Heart right ventricle (tissue), 16 donors: ENCODE measurements at regions not wholly inside any gene's neighbourhood (a gene's known extent, or its start where the extent isn't known, plus 50 kb on each side); places are given as distances from the start of the nearest gene placed in this dataset.

Experiments
- ATAC-seq, 8 donors: fragments of 200-7000 bp; cut with Tn5 transposase; one replicate each; pipeline ENCODE4 v1.9.1; 2020; ENCODE audit warnings: mild to moderate bottlenecking in 8 of 8, moderate library complexity in 8 of 8, moderate number of reproducible peaks in 1 of 8
- DNase-seq, 2 donors: peaks; one replicate each; pipeline ENCODE4 v3.0.0-alpha.2; 2020
- H3K27ac ChIP-seq, 10 donors: fragments of 200-600 bp; sonication (generic) in 2 of 10; one replicate each; pipeline versions ENCODE4 v1.5.0 to v1.8.0; 2020 to 2022; ENCODE audit warnings: mild to moderate bottlenecking in 3 of 10
- H3K27me3 ChIP-seq, 7 donors: fragments of 200-600 bp; one replicate each; pipeline ENCODE4 v1.8.0; 2021 to 2022; ENCODE audit warnings: mild to moderate bottlenecking in 2 of 7
- H3K36me3 ChIP-seq, 9 donors: fragments of 200-600 bp; sonication (generic) in 1 of 9; one replicate each; pipeline versions ENCODE4 v1.5.0 to v1.8.0; 2020 to 2022; ENCODE audit warnings: mild to moderate bottlenecking in 2 of 9
- H3K4me1 ChIP-seq, 9 donors: fragments of 200-600 bp; sonication (generic) in 1 of 9; one replicate each; pipeline versions ENCODE4 v1.5.0 to v1.8.0; 2020 to 2022; ENCODE audit warnings: mild to moderate bottlenecking in 4 of 9
- H3K4me3 ChIP-seq, 10 donors: fragments of 200-600 bp; sonication (generic) in 2 of 10; one replicate each; pipeline versions ENCODE4 v1.5.0 to v1.8.0; 2020 to 2022; ENCODE audit warnings: mild to moderate bottlenecking in 7 of 10, moderate library complexity in 2 of 10
- H3K9me3 ChIP-seq, 11 donors: fragments of 200-600 bp in 10 of 11; sonication (generic) in 2 of 11; one replicate each; pipeline versions ENCODE4 v1.5.0 to v1.8.0; 2013 to 2022; ENCODE audit warnings: mild to moderate bottlenecking in 2 of 11, control low read depth in 1 of 11, moderate library complexity in 1 of 11
- WGBS, 2 donors: extraction: QIAGEN DNeasy Blood & Tissue Kit; methylation state at CpG; one replicate each; pipeline ENCODE4 v1.1.7; 2013; ENCODE audit warnings: inconsistent platforms in 1 of 2; 5-methylcytosine and 5-hydroxymethylcytosine counted together
- intact Hi-C, 10 donors: fragments of 100-400 bp; cut with DNase I; formaldehyde crosslinking; loops; one replicate each; pipeline versions ENCODE4 v1.11.1 to v1.14.2; 2022
- TF ChIP-seq, protein P1 (sequence below), 9 donors: fragments of 200-600 bp; sonication (generic) in 2 of 9; IDR thresholded peaks; one replicate each; pipeline versions ENCODE4 v1.5.0 to v1.8.0; 2021 to 2022; ENCODE audit warnings: antibody characterized with exemption in 9 of 9, mild to moderate bottlenecking in 5 of 9, moderate library complexity in 1 of 9
- donor health status: Arrhythmogenic right ventricular cardiomyopathy.
- donor health status: ischemic (EF 13 %, LVEDD 7.1; RV severe dilation, severe dysfunction).
- donor health status: healthy with polysubstance abuse.
- donor health status: DM: no; HTN: yes; CAD: no.
- donor health status: DM: no; HTN: no; CAD: no.
- donor health status: ischemic (EF 25% LVEDD 6.9; RV normal size, moderate dysfunction).
- donor health status: ischemic (EF 25% LVEDD 5.7; RV mildly dilated, moderate dysfunction).
- donor health status: healthy.
- donor health status: DM: yes; HTN: yes; CAD: no.
- donor health status: Ischemic cardiomyopathy.
- donor health status: ischemic (EF 35%, LVEDD 5.7; RV mildly dilated, moderate dysfunction).
- donor health status: nonischemic (EF 11% LVEDD 7.7; RV severe dilation, severe dysfunction).
- donor health status: DM: yes; HTN: yes; CAD: no.
- donor health status: PGD.
- donor health status: ischemic (EF 29% LVEDD 5.4; RV normal size, mild dysfunction).
- donor health status: nonischemic (EF 23%, LVEDD 6.1; RV moderate dilation, normal function).

DNA sequence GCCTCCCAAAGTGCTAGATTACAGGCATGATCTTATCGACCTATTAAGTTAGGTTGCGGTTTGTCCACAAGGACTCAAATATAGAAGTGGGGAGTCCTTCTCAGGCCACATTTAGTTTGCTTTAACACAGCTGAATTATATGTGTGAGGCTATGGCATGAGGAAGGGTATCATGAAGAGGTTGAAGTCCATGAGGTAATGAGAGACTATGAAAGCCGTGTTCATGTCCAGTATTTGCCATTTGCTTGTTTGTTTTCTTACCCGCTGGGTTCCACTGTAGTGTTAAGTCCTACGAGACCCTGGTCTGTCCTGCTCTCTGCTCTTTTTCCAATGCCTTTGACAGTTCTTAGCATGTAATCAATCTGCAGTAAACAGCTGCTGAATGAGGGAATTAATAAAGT lies 1072.4 kb upstream of the EEF2KMT start:
- H3K4me1 ChIP-seq, result no peaks in the 10 kb centered on the region
- TF ChIP-seq, protein P1, sequence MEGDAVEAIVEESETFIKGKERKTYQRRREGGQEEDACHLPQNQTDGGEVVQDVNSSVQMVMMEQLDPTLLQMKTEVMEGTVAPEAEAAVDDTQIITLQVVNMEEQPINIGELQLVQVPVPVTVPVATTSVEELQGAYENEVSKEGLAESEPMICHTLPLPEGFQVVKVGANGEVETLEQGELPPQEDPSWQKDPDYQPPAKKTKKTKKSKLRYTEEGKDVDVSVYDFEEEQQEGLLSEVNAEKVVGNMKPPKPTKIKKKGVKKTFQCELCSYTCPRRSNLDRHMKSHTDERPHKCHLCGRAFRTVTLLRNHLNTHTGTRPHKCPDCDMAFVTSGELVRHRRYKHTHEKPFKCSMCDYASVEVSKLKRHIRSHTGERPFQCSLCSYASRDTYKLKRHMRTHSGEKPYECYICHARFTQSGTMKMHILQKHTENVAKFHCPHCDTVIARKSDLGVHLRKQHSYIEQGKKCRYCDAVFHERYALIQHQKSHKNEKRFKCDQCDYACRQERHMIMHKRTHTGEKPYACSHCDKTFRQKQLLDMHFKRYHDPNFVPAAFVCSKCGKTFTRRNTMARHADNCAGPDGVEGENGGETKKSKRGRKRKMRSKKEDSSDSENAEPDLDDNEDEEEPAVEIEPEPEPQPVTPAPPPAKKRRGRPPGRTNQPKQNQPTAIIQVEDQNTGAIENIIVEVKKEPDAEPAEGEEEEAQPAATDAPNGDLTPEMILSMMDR (IDR thresholded peaks at IDR 0.05), result no peak
- intact Hi-C loops, result no loop called here
- no peaks in the 10 kb centered on the region for H3K36me3 ChIP-seq
- ATAC-seq, result no peak
- H3K27ac ChIP-seq, result no peak overlapping the region
- no peak overlapping the region for H3K4me3 ChIP-seq
- WGBS, 2 donors, result 79 to 81% methylated on average over 5 of the region's 5 CpGs
- DNase-seq, result no peak
- H3K27me3 ChIP-seq, result peaks cover 0 to 5% (median 0%) of the 10 kb centered on the region in 7 donors
- peaks cover 0 to 3% (median 0%) of the 10 kb centered on the region in 11 donors for H3K9me3 ChIP-seq

DNA sequence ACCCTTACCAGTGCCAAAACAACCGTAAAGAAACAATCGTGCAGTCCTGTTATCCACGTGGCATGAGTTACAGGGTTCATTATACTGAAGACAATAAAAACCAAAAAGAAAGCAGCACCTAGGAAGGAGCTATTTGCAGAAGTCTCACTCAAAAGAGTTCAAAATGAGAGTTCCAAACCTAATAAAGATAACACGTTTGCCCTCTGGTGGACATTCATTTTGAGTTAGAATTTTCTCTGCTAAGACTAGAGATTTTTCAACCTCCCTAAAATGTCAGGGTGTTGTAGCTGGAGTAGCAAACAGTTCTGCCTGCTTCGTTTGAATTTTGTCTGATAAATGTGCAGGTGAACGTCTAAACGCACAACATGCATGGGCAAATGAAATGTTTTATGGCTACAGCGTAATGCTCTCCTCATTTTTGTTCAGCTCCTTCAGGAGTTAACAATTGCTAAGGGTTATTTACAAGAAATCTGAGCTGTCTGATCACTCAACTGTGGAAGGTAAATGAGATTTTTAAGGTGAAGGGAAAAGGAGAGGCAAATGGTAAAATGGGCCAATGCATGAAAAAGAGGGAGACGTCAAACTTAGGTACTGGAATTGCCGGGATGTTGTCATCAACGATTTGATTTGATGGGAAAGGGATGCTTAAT lies 1067.9 kb upstream of the EEF2KMT start:
- intact Hi-C loops, result no loop called here
- H3K4me3 ChIP-seq, result no peak overlapping the region
- DNase-seq, result no peak
- WGBS, 2 donors, result 68 to 70% methylated on average over 11 of the region's 11 CpGs
- no peak for ATAC-seq
- TF ChIP-seq, protein P1 (IDR thresholded peaks at IDR 0.05), result no peak
- no peaks in the 10 kb centered on the region for H3K9me3 ChIP-seq
- no peaks in the 10 kb centered on the region for H3K4me1 ChIP-seq
- H3K27ac ChIP-seq, result no peak overlapping the region
- peaks cover 0 to 5% (median 0%) of the 10 kb centered on the region in 7 donors for H3K27me3 ChIP-seq
- H3K36me3 ChIP-seq, result no peaks in the 10 kb centered on the region

DNA sequence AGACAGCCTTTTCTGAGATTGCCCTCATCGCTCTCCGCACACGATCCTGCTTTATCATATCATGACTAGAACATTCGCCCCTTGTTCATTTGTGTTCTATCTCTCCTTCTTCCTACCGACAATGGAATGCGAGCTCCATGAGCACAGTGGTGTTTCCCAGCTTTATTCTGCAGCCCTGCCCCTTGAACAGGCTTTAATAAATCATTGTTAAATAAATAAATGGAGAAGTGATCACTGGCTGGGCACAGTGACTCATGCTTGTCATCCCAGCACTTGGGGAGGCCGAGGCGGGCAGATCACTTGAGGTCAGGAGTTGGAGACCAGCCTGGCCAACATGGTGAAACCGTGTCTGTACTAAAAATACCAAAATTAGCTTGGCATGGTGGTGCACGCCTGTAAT lies 1063.3 kb upstream of the EEF2KMT start:
- Histone ChIP-seq H3K9me3 (no peaks in the 10 kb centered on the region), H3K27ac (no peak overlapping the region), H3K36me3 (no peaks in the 10 kb centered on the region), H3K4me1 (no peaks in the 10 kb centered on the region), H3K27me3 (no peaks in the 10 kb centered on the region), H3K4me3 (no peak overlapping the region)
- ATAC-seq, result no peak
- intact Hi-C loops, result no loop called here
- DNase-seq, result no peak
- WGBS, 2 donors, result 79 to 81% methylated on average over 10 of the region's 10 CpGs
- TF ChIP-seq, protein P1 (IDR thresholded peaks at IDR 0.05), result no peak

DNA sequence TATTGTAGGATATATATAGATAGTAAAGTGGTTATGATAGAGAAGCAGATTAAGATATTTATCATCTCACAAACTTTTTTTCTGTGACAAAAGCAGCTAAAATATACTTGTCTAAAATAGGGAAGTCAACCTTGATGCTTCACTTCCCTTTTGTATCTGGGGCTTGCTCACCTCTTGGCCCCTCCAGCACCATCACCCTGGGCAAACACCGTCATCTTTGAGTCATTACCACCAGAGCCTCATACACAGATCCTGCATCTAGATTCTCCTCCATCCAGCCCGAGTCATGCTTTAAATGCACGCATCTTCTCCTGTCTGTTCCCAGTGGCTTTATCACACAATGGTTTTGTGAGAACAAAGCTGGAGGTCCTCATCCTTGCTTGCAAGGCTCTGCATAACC lies 1062.7 kb upstream of the EEF2KMT start:
- no peaks in the 10 kb centered on the region for H3K9me3 ChIP-seq
- no peak overlapping the region for H3K27ac ChIP-seq
- DNase-seq (no peak), ATAC-seq (no peak)
- intact Hi-C loops, result no loop called here
- 76 to 81% methylated on average over 3 of the region's 3 CpGs for WGBS, 2 donors
- TF ChIP-seq, protein P1 (IDR thresholded peaks at IDR 0.05), result no peak
- no peaks in the 10 kb centered on the region for H3K27me3 ChIP-seq
- H3K4me3 ChIP-seq, result no peak overlapping the region
- H3K36me3 ChIP-seq, result no peaks in the 10 kb centered on the region
- H3K4me1 ChIP-seq, result no peaks in the 10 kb centered on the region
